AG09319 (cell line): ENCODE measurements at regions not wholly inside any gene's neighbourhood (a gene's known extent, or its start where the extent isn't known, plus 50 kb on each side); places are given as distances from the start of the nearest gene placed in this dataset.

Experiments
- DNase-seq: peaks from one replicate; pipeline ENCODE4 v3.0.0-alpha.2; 2010; ENCODE audit warnings: low read depth; ENCODE audit errors: extremely low read depth
- CTCF ChIP-seq: IDR thresholded peaks from 2 replicates; pipeline ENCODE4 v1.5.1; 2011; ENCODE audit warnings: low read depth, mild to moderate bottlenecking, inconsistent platforms, low read length, moderate library complexity

- no peak for TF ChIP-seq CTCF
- no peak for DNase-seq
Observed at GRCh38 chr6:140316966-140317365, 942.5 kb upstream of the CITED2 start.

- DNase-seq, result no peak
- TF ChIP-seq CTCF, result no peak
Observed at GRCh38 chr6:140314682-140315081, 940.2 kb upstream of the CITED2 start.

- DNase-seq, result no peak
- no peak for TF ChIP-seq CTCF
Observed at GRCh38 chr6:140311146-140311545, 936.7 kb upstream of the CITED2 start.

GRCh38 chr6:140303218-140303949 is 928.9 kb upstream of the CITED2 start:
- DNase-seq, result no peak
- no peak for TF ChIP-seq CTCF

- TF ChIP-seq CTCF, result no peak
- DNase-seq, result no peak
Observed at GRCh38 chr6:140300331-140300730, 925.9 kb upstream of the CITED2 start.

GRCh38 chr6:140289186-140289585 is 914.7 kb upstream of the CITED2 start:
- DNase-seq, result no peak
- TF ChIP-seq CTCF, result no peak

GRCh38 chr6:140285998-140286690 is 911.7 kb upstream of the CITED2 start:
- TF ChIP-seq CTCF, result no peak
- no peak for DNase-seq
